GM12801 (cell line): ENCODE measurements at regions not wholly inside any gene's neighbourhood (a gene's known extent, or its start where the extent isn't known, plus 50 kb on each side); places are given as distances from the start of the nearest gene placed in this dataset.

ENCODE experiments used
- CTCF ChIP-seq: IDR thresholded peaks from one replicate; pipeline ENCODE4 v1.5.1; 2011; ENCODE audit warnings: control low read depth; ENCODE audit not compliant: insufficient read length; ENCODE audit errors: extremely low read depth

- no peak for TF ChIP-seq CTCF
Measured at GRCh38 chr5:36492984-36493654, 113.3 kb upstream of the SLC1A3 start.

- no peak for TF ChIP-seq CTCF
Measured at GRCh38 chr5:36494028-36494427, 112.4 kb upstream of the SLC1A3 start.

- no peak for TF ChIP-seq CTCF
Measured at GRCh38 chr5:36494841-36495601, 111.4 kb upstream of the SLC1A3 start.

- no peak for TF ChIP-seq CTCF
Measured at GRCh38 chr5:36495611-36496010, 110.8 kb upstream of the SLC1A3 start.

GRCh38 chr5:36496471-36496870 lies 109.9 kb upstream of the SLC1A3 start:
- no peak for TF ChIP-seq CTCF

- no peak for TF ChIP-seq CTCF
Measured at GRCh38 chr5:36502608-36503007, 103.8 kb upstream of the SLC1A3 start.

GRCh38 chr5:36505021-36505420 lies 101.4 kb upstream of the SLC1A3 start:
- TF ChIP-seq CTCF = no peak
